Mesodermal cell (in vitro differentiated cells): ENCODE measurements at regions not wholly inside any gene's neighbourhood (a gene's known extent, or its start where the extent isn't known, plus 50 kb on each side); places are given as distances from the start of the nearest gene placed in this dataset.

Experiments used
- H3K27ac ChIP-seq: 2 replicates; pipeline ENCODE4 v1.7.0; 2013; ENCODE audit warnings: mild to moderate bottlenecking, low read depth, low read length, moderate library complexity; ENCODE audit not compliant: severe bottlenecking
- H3K36me3 ChIP-seq: 2 replicates; pipeline ENCODE4 v1.7.1; 2013; ENCODE audit warnings: mild to moderate bottlenecking, low read length, moderate library complexity; ENCODE audit not compliant: control insufficient read depth, insufficient read depth
- H3K4me1 ChIP-seq: one replicate; pipeline ENCODE4 v1.7.1; 2013; ENCODE audit warnings: mild to moderate bottlenecking, low read length; ENCODE audit not compliant: insufficient read depth, control insufficient read depth, poor library complexity, severe bottlenecking
- H3K4me3 ChIP-seq: 2 replicates; pipeline ENCODE4 v1.7.0; 2013; ENCODE audit warnings: low read length, control low read depth, mild to moderate bottlenecking; ENCODE audit not compliant: insufficient read depth, poor library complexity, severe bottlenecking; ENCODE audit errors: extremely low read depth
- H3K9me3 ChIP-seq: 2 replicates; pipeline ENCODE4 v1.7.1; 2013; ENCODE audit warnings: mild to moderate bottlenecking, low read length, moderate library complexity; ENCODE audit not compliant: control insufficient read depth
- WGBS, 2 experiments: methylation state at CpG; one replicate each; pipeline ENCODE4 v1.1.5; 2013; ENCODE audit warnings: missing lambda C conversion rate in 2 of 2; ENCODE audit not compliant: insufficient coverage in 2 of 2; 5-methylcytosine and 5-hydroxymethylcytosine counted together

GRCh38 chr6:141641406-141641805, 491.3 kb upstream of the GJE1 start:
- Histone ChIP-seq H3K27ac (no peak overlapping the region), H3K4me3 (no peak overlapping the region), H3K36me3 (no peaks in the 10 kb centered on the region), H3K4me1 (no peaks in the 10 kb centered on the region), H3K9me3 (no peaks in the 10 kb centered on the region)
- WGBS, 2 experiments = no CpG with 5 or more reads among the region's 1 CpG

- no peaks in the 10 kb centered on the region for H3K9me3 ChIP-seq
- 88 to 91% methylated on average over 1 to 2 of the region's 3 CpGs for WGBS, 2 experiments
These were observed 497.1 kb upstream of the GJE1 start for GRCh38 chr6:141635621-141636020.

GRCh38 chr6:141634269-141634668, 498.5 kb upstream of the GJE1 start:
- Histone ChIP-seq H3K9me3 (no peaks in the 10 kb centered on the region), H3K4me1 (no peaks in the 10 kb centered on the region), H3K36me3 (no peaks in the 10 kb centered on the region), H3K27ac (no peak overlapping the region), H3K4me3 (no peak overlapping the region)
- WGBS, 2 experiments = 75 to 89% methylated on average over 2 of the region's 2 CpGs

More at GRCh38 chr6:141635621-141636020, 497.1 kb upstream of the GJE1 start:
- Histone ChIP-seq H3K4me1 (no peaks in the 10 kb centered on the region), H3K4me3 (no peak overlapping the region), H3K27ac (no peak overlapping the region), H3K36me3 (no peaks in the 10 kb centered on the region)

GRCh38 chr6:141624301-141624700, 508.4 kb upstream of the GJE1 start:
- no peaks in the 10 kb centered on the region for H3K4me1 ChIP-seq
- WGBS, 2 experiments = 86 to 89% methylated on average over 3 of the region's 3 CpGs
- no peak overlapping the region for H3K4me3 ChIP-seq
- no peaks in the 10 kb centered on the region for H3K36me3 ChIP-seq
- H3K27ac ChIP-seq = no peak overlapping the region
- H3K9me3 ChIP-seq = no peaks in the 10 kb centered on the region

- H3K4me1 ChIP-seq = no peaks in the 10 kb centered on the region
- no peaks in the 10 kb centered on the region for H3K9me3 ChIP-seq
- H3K27ac ChIP-seq = no peak overlapping the region
- no peaks in the 10 kb centered on the region for H3K36me3 ChIP-seq
- H3K4me3 ChIP-seq = no peak overlapping the region
- WGBS, 2 experiments = 89 to 99% methylated on average over 12 to 24 of the region's 31 CpGs
These were observed 514.5 kb upstream of the GJE1 start for GRCh38 chr6:141618180-141618581.

- WGBS, 2 experiments = 70 to 79% methylated on average over 2 of the region's 5 CpGs
- Histone ChIP-seq H3K9me3 (no peaks in the 10 kb centered on the region), H3K4me3 (no peak overlapping the region), H3K27ac (no peak overlapping the region), H3K36me3 (no peaks in the 10 kb centered on the region), H3K4me1 (no peaks in the 10 kb centered on the region)
These were observed 522.0 kb upstream of the GJE1 start for GRCh38 chr6:141610741-141611140.

GRCh38 chr6:141607956-141608355, 524.8 kb upstream of the GJE1 start:
- no peaks in the 10 kb centered on the region for H3K4me1 ChIP-seq
- H3K36me3 ChIP-seq = no peaks in the 10 kb centered on the region
- no peak overlapping the region for H3K4me3 ChIP-seq
- 92 to 100% methylated on average over 1 to 3 of the region's 3 CpGs for WGBS, 2 experiments
- no peaks in the 10 kb centered on the region for H3K9me3 ChIP-seq
- no peak overlapping the region for H3K27ac ChIP-seq

- Histone ChIP-seq H3K9me3 (no peaks in the 10 kb centered on the region), H3K4me1 (no peaks in the 10 kb centered on the region), H3K36me3 (no peaks in the 10 kb centered on the region), H3K27ac (no peak overlapping the region), H3K4me3 (no peak overlapping the region)
These were observed 534.2 kb upstream of the GJE1 start for GRCh38 chr6:141598487-141598886.

GRCh38 chr6:141594874-141595273, 537.9 kb upstream of the GJE1 start:
- Histone ChIP-seq H3K9me3 (no peaks in the 10 kb centered on the region), H3K27ac (no peak overlapping the region), H3K4me1 (no peaks in the 10 kb centered on the region), H3K4me3 (no peak overlapping the region), H3K36me3 (no peaks in the 10 kb centered on the region)

GRCh38 chr6:141593311-141593710, 539.4 kb upstream of the GJE1 start:
- no CpG with 5 or more reads among the region's 2 CpGs for WGBS, 2 experiments
- Histone ChIP-seq H3K27ac (no peak overlapping the region), H3K36me3 (no peaks in the 10 kb centered on the region), H3K4me3 (no peak overlapping the region), H3K9me3 (peaks cover 1% of the 10 kb centered on the region), H3K4me1 (no peaks in the 10 kb centered on the region)

GRCh38 chr6:141587482-141588266, 545.1 kb upstream of the GJE1 start:
- H3K4me1 ChIP-seq = no peaks in the 10 kb centered on the region
- WGBS, 2 experiments = no CpG with 5 or more reads among the region's 4 CpGs
- H3K9me3 ChIP-seq = peaks cover 10% of the 10 kb centered on the region
- H3K36me3 ChIP-seq = no peaks in the 10 kb centered on the region
- H3K4me3 ChIP-seq = no peak overlapping the region
- H3K27ac ChIP-seq = peak overlapping the region; percentile 39
